ENCODE measurements at regions not wholly inside any gene's neighbourhood (a gene's known extent, or its start where the extent isn't known, plus 50 kb on each side); places are given as distances from the start of the nearest gene placed in this dataset.

DNA sequence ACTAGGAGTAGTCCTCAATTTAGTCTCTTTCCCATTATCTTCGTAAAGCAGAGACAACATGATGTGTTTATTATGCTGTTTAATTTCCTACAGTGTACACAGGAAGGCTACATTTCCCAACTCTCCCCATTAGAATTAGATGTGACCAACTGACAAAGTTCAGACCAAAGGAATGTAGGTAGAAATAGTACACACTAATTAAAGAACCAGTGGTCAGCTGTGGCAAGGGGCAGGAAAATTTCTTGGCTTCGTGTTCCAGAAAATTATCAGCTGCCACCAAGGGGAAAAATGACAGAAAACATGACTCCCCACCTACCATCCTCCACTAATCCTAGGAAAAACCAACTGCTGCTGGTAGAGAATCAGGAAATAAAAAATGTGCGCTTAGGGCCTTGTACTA lies 125.6 kb downstream of the PPP1R3A start:
- no peaks in the 10 kb centered on the region for H3K36me3 ChIP-seq (replicated peaks in 1 of 2; ENCODE audit: control insufficient read depth in 1 of 2, insufficient read depth in 2 of 2, low read length in 1 of 2)
- no peak overlapping the region for H3K4me3 ChIP-seq (ENCODE audit: low read depth in 2 of 2, low read length in 1 of 2)
- 4% methylated on average over 3 of the region's 3 CpGs for WGBS (ENCODE audit: low lambda C conversion rate)
- no peak for TF ChIP-seq TCF12 (IDR thresholded peaks at IDR 0.05)
- TF ChIP-seq, protein P1, sequence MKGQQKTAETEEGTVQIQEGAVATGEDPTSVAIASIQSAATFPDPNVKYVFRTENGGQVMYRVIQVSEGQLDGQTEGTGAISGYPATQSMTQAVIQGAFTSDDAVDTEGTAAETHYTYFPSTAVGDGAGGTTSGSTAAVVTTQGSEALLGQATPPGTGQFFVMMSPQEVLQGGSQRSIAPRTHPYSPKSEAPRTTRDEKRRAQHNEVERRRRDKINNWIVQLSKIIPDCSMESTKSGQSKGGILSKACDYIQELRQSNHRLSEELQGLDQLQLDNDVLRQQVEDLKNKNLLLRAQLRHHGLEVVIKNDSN (IDR thresholded peaks at IDR 0.05; ENCODE audit: borderline replicate concordance, low read depth), result no peak
- TF ChIP-seq NFIC (IDR thresholded peaks at IDR 0.05; ENCODE audit: borderline replicate concordance), result no peak
- no peak for TF ChIP-seq TAF1 (IDR thresholded peaks at IDR 0.05; ENCODE audit: borderline replicate concordance, low read depth, low read length)
- no peak for TF ChIP-seq GATA2 (CRISPR knock-in tag; IDR thresholded peaks at IDR 0.05)
- CTCF ChIA-PET, result interaction anchor here (1.6 kb wide), 1 partner anchor 18 kb away, joined by 7 read pairs; no protein-coding TSS in a partner anchor
- peak overlapping the region; percentile 7; the same call in 1 of the 2 replicates for H2AFZ ChIP-seq (ENCODE audit: low read depth)
- peaks cover 26% of the 10 kb centered on the region for H3F3A ChIP-seq (replicated peaks; ENCODE audit: insufficient read depth)
- peaks cover 0 to 8% of the 10 kb centered on the region in 2 experiments; a peak in 2 of 4 replicates for H3K4me1 ChIP-seq (ENCODE audit: control insufficient read depth in 1 of 2, insufficient read depth in 2 of 2, low read depth in 1 of 2, low read length in 1 of 2)
- H4K20me1 ChIP-seq (ENCODE audit: insufficient read depth), result no peaks in the 10 kb centered on the region
- no peaks in the 10 kb centered on the region for H3K79me2 ChIP-seq (ENCODE audit: insufficient read depth)
- no peak overlapping the region for H3K27ac ChIP-seq (ENCODE audit: low read depth in 2 of 2, low read length in 1 of 2)
- no peak overlapping the region for H3K4me2 ChIP-seq
- no peaks in the 10 kb centered on the region for H3K9me2 ChIP-seq
- no peaks in the 10 kb centered on the region for H3K9me3 ChIP-seq
- H3K27me3 ChIP-seq (ENCODE audit: insufficient read depth), result no peaks in the 10 kb centered on the region
- DNase-seq, result no peak
- POLR2A ChIA-PET, result no interaction called here
- no peak overlapping the region for H3K9ac ChIP-seq

DNA sequence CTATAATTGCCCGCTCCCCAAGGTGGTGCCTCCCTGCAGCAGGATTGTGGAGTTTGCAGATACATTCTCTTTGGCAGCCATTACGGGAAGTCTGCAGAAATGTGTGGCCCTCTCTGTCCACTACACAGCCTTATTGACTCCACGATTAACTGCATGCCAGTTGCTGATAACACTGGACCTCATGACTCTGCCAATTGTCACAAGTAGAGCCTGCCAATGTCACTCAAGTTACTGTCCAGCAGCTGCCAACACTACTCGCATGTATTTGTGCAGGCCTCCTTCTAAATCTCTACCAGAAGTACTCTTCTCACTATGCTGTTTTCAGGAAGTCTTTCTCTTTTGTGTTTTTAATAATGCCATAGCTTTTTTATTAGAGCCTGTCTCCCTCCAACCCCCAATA lies 128.8 kb downstream of the PPP1R3A start:
- no peaks in the 10 kb centered on the region for H4K20me1 ChIP-seq (ENCODE audit: insufficient read depth)
- peaks cover 6% of the 10 kb centered on the region; the same call in 1 of the 2 replicates for H3K27me3 ChIP-seq (ENCODE audit: insufficient read depth)
- H3K9me2 ChIP-seq, result no peaks in the 10 kb centered on the region
- no peak overlapping the region for H3K4me2 ChIP-seq
- no peaks in the 10 kb centered on the region for H3K4me1 ChIP-seq (ENCODE audit: control insufficient read depth in 1 of 2, insufficient read depth in 2 of 2, low read depth in 1 of 2, low read length in 1 of 2)
- H2AFZ ChIP-seq (ENCODE audit: low read depth), result no peak overlapping the region
- no peak overlapping the region for H3K9ac ChIP-seq
- no peak overlapping the region for H3K27ac ChIP-seq (ENCODE audit: low read depth in 2 of 2, low read length in 1 of 2)
- 6% methylated on average over 4 of the region's 4 CpGs for WGBS (ENCODE audit: low lambda C conversion rate)
- H3F3A ChIP-seq (replicated peaks; ENCODE audit: insufficient read depth), result no peaks in the 10 kb centered on the region
- H3K9me3 ChIP-seq, result no peaks in the 10 kb centered on the region
- H3K36me3 ChIP-seq (replicated peaks in 1 of 2; ENCODE audit: control insufficient read depth in 1 of 2, insufficient read depth in 2 of 2, low read length in 1 of 2), result no peaks in the 10 kb centered on the region
- DNase-seq, result no peak
- ChIA-PET POLR2A (no interaction called here), CTCF (interaction anchor here (3.6 kb wide), 1 partner anchor 16 kb away, joined by 27 read pairs; no protein-coding TSS in a partner anchor)
- no peak overlapping the region for H3K4me3 ChIP-seq (ENCODE audit: low read depth in 2 of 2, low read length in 1 of 2)
- H3K79me2 ChIP-seq (ENCODE audit: insufficient read depth), result no peaks in the 10 kb centered on the region
- no peak for TF ChIP-seq EZH2phosphoT487 (IDR thresholded peaks at IDR 0.05; ENCODE audit: borderline replicate concordance, low read depth)
- TF ChIP-seq, protein P1 (IDR thresholded peaks at IDR 0.05; ENCODE audit: borderline replicate concordance, low read depth), result no peak
- TF ChIP-seq GABPA (IDR thresholded peaks at IDR 0.05; ENCODE audit: low read depth), result no peak
- no peak for TF ChIP-seq NFIC (IDR thresholded peaks at IDR 0.05; ENCODE audit: borderline replicate concordance)
- no peak for TF ChIP-seq CHD2 (IDR thresholded peaks at IDR 0.05; ENCODE audit: low read length, partially characterized antibody)
- TF ChIP-seq, protein P2, sequence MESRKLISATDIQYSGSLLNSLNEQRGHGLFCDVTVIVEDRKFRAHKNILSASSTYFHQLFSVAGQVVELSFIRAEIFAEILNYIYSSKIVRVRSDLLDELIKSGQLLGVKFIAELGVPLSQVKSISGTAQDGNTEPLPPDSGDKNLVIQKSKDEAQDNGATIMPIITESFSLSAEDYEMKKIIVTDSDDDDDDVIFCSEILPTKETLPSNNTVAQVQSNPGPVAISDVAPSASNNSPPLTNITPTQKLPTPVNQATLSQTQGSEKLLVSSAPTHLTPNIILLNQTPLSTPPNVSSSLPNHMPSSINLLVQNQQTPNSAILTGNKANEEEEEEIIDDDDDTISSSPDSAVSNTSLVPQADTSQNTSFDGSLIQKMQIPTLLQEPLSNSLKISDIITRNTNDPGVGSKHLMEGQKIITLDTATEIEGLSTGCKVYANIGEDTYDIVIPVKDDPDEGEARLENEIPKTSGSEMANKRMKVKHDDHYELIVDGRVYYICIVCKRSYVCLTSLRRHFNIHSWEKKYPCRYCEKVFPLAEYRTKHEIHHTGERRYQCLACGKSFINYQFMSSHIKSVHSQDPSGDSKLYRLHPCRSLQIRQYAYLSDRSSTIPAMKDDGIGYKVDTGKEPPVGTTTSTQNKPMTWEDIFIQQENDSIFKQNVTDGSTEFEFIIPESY (IDR thresholded peaks at IDR 0.05; ENCODE audit: borderline replicate concordance, low read depth), result no peak
- TF ChIP-seq, protein P3, sequence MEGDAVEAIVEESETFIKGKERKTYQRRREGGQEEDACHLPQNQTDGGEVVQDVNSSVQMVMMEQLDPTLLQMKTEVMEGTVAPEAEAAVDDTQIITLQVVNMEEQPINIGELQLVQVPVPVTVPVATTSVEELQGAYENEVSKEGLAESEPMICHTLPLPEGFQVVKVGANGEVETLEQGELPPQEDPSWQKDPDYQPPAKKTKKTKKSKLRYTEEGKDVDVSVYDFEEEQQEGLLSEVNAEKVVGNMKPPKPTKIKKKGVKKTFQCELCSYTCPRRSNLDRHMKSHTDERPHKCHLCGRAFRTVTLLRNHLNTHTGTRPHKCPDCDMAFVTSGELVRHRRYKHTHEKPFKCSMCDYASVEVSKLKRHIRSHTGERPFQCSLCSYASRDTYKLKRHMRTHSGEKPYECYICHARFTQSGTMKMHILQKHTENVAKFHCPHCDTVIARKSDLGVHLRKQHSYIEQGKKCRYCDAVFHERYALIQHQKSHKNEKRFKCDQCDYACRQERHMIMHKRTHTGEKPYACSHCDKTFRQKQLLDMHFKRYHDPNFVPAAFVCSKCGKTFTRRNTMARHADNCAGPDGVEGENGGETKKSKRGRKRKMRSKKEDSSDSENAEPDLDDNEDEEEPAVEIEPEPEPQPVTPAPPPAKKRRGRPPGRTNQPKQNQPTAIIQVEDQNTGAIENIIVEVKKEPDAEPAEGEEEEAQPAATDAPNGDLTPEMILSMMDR (IDR thresholded peaks at IDR 0.05), result no peak
- no peak for TF ChIP-seq FOSL2 (IDR thresholded peaks at IDR 0.05; ENCODE audit: borderline replicate concordance, low read depth)
- no peak for TF ChIP-seq EP300 (IDR thresholded peaks at IDR 0.05; ENCODE audit: borderline replicate concordance in 1 of 2, low read depth in 1 of 2, low read length in 1 of 2)
- no peak for TF ChIP-seq RAD21 (IDR thresholded peaks at IDR 0.05; ENCODE audit: low read length)
- TF ChIP-seq TCF12 (IDR thresholded peaks at IDR 0.05), result no peak
- TF ChIP-seq NRF1 (IDR thresholded peaks at IDR 0.05; ENCODE audit: low read depth, low read length), result no peak
- no peak for TF ChIP-seq FOXM1 (IDR thresholded peaks at IDR 0.05; ENCODE audit: low read depth)
- TF ChIP-seq FOXJ3 (CRISPR knock-in tag; IDR thresholded peaks at IDR 0.05), result no peak
- TF ChIP-seq YY1 (IDR thresholded peaks at IDR 0.05; ENCODE audit: low read depth), result no peak
- TF ChIP-seq, protein P4, sequence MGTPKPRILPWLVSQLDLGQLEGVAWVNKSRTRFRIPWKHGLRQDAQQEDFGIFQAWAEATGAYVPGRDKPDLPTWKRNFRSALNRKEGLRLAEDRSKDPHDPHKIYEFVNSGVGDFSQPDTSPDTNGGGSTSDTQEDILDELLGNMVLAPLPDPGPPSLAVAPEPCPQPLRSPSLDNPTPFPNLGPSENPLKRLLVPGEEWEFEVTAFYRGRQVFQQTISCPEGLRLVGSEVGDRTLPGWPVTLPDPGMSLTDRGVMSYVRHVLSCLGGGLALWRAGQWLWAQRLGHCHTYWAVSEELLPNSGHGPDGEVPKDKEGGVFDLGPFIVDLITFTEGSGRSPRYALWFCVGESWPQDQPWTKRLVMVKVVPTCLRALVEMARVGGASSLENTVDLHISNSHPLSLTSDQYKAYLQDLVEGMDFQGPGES (IDR thresholded peaks at IDR 0.05; ENCODE audit: low read depth, low read length), result no peak
- TF ChIP-seq SMC3 (IDR thresholded peaks at IDR 0.05; ENCODE audit: low read depth, low read length), result no peak
